NT2/D1 (cell line): ENCODE measurements at regions not wholly inside any gene's neighbourhood (a gene's known extent, or its start where the extent isn't known, plus 50 kb on each side); places are given as distances from the start of the nearest gene placed in this dataset.

Source experiments
- DNase-seq: peaks from one replicate; pipeline ENCODE4 v3.0.0-alpha.2; 2011; ENCODE audit warnings: low read depth, low spot score
- H3K27me3 ChIP-seq: 2 replicates; pipeline ENCODE4 v1.6.0; 2011; ENCODE audit warnings: mild to moderate bottlenecking; ENCODE audit not compliant: insufficient read length, insufficient read depth
- H3K36me3 ChIP-seq: 2 replicates; pipeline ENCODE4 v1.6.1; 2011; ENCODE audit warnings: mild to moderate bottlenecking, low read length, mixed read lengths; ENCODE audit not compliant: insufficient read depth, insufficient read length
- H3K4me1 ChIP-seq: 2 replicates; pipeline ENCODE4 v1.5.1; 2011; ENCODE audit not compliant: insufficient read depth, insufficient read length
- H3K4me3 ChIP-seq: 2 replicates; pipeline ENCODE4 v1.5.1; 2011; ENCODE audit warnings: low read depth; ENCODE audit not compliant: insufficient read length
- H3K9ac ChIP-seq: 2 replicates; pipeline ENCODE4 v1.6.0; 2011; ENCODE audit warnings: low read depth; ENCODE audit not compliant: insufficient read length
- H3K9me3 ChIP-seq: 2 replicates; pipeline ENCODE4 v1.5.1; 2011; ENCODE audit warnings: mild to moderate bottlenecking, low read length; ENCODE audit not compliant: insufficient read depth
- SUZ12 ChIP-seq: IDR thresholded peaks from 2 replicates; pipeline ENCODE4 v1.6.1; 2011; ENCODE audit not compliant: insufficient read length, insufficient read depth; ENCODE audit errors: extremely low read depth
- YY1 ChIP-seq: IDR thresholded peaks from 2 replicates; pipeline ENCODE4 v1.6.1; 2011; ENCODE audit not compliant: insufficient read length, insufficient read depth
- ZNF274 ChIP-seq: IDR thresholded peaks from 2 replicates; pipeline ENCODE4 v1.6.1; 2011; ENCODE audit warnings: mild to moderate bottlenecking, low read depth, low read length

DNA sequence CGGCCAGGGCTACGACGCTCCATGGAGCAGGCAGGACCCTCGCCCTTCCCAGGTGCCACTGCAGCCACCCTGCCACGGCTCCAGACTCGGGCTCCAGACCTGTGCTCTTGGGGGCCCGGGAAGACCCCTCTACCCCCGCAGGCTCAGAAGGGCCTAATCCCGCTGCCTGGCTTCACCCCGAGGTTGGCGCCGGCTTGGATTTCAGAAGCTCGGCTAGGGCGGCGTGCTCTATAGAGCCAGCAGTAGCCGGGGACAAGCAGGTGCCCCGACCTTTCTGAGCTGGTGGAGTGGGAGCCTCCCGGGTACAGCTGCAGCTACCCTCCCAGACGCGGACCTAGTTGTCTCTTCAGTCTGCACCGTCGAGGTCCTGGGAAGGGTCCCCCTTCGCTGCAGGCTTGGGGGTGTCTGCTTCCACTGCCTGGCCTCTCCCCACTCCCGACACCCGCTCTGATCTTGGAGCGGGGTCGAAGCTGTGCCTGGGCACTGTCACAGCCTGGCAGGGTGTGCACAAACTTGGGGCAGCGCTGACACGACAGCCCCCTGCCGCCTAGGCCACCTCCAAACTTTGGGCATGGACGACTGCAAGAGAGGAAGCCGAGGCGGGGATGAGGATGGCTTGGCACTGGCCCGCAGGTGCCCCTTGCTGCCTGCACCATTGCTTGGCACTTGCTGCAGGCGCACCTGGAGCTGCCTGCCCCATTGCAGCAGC is 1366.1 kb upstream of the CDH9 start:
- no peak overlapping the region for H3K9ac ChIP-seq
- H3K4me3 ChIP-seq, result no peak overlapping the region
- no peaks in the 10 kb centered on the region for H3K36me3 ChIP-seq
- no peak for DNase-seq
- H3K27me3 ChIP-seq, result no peaks in the 10 kb centered on the region
- no peaks in the 10 kb centered on the region for H3K4me1 ChIP-seq
- H3K9me3 ChIP-seq, result peaks cover 8% of the 10 kb centered on the region; the same call in 1 of the 2 replicates
- TF ChIP-seq SUZ12 (no peak), YY1 (no peak), ZNF274 (no peak)

DNA sequence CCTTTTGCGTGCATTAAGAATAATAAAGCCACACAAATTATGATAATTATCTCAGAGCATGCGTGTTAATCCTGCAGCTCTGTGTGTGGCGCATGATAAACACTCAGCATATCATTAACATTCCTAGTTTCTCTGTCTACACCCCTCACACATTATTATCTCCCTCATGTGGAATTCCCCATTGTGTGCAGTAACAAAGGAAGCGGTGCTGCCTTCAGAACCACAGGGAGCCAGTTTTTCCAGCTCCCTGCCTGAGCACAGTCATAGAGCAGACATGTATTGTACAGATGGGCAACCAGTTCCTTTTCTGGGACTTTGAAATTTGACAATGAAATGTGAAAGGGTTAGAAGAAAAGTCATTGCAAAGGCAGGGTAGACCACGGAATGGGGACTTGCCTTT is 1365.5 kb upstream of the CDH9 start:
- no peak for TF ChIP-seq ZNF274
- no peak for TF ChIP-seq YY1
- TF ChIP-seq SUZ12, result no peak
- no peak overlapping the region for H3K4me3 ChIP-seq
- H3K4me1 ChIP-seq, result no peaks in the 10 kb centered on the region
- no peaks in the 10 kb centered on the region for H3K36me3 ChIP-seq
- H3K9me3 ChIP-seq, result peaks cover 7% of the 10 kb centered on the region; the same call in 1 of the 2 replicates
- DNase-seq, result no peak
- no peaks in the 10 kb centered on the region for H3K27me3 ChIP-seq
- H3K9ac ChIP-seq, result no peak overlapping the region

DNA sequence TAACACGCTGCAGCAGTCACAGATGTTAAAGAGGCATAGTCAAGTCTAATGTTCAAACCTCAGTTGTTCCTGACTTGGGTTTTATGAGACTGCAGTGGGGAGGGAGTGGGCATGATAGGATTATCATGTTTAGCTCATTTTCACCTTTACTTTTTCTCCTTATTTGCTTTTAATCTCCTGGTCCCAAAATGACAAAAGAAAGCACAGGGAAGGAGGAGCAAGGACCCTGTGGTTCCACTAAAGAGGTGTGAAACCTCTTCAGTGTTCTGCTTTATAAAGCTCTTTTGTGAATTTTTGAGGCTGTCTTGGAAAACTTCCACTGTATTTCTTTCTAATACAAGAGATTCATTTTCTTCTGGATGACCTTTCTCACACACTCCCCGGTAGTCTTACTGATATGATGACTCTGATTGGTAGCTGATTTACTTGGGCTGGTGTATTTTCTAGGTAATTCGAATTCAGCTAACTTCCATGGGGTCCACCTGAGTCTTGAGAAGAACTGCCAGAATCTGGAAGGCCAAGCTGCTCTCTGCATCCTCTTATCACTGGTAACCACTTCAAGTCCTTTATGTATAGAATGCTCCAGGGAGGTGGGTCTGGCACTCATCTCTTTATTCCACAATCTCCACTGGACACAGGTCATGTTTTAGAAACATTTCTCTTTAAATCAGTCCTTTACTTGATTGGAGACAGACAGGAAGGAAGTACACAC is 1364.4 kb upstream of the CDH9 start:
- Histone ChIP-seq H3K4me3 (no peak overlapping the region), H3K36me3 (no peaks in the 10 kb centered on the region), H3K27me3 (no peaks in the 10 kb centered on the region), H3K9ac (no peak overlapping the region), H3K9me3 (no peaks in the 10 kb centered on the region), H3K4me1 (no peaks in the 10 kb centered on the region)
- DNase-seq, result no peak
- TF ChIP-seq YY1 (no peak), SUZ12 (no peak), ZNF274 (no peak)

DNA sequence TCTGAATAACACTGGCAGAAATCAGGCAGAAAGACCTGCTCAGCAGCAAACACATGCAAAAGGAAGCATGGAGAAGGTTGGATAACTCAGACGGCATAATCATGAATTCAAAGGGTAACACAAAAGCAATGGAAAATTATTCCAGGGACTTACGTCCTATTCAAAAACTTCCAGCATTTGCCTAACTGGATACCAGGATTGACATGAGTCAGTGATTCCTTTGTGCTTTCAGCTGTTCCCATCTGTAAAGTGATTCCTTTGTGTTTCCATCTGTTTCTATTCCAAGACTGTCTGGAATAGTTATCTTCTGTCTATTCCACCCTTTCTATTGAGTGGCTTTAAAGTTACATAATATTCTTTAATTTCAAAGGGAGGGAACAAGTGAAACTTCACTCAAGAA is 1361.7 kb upstream of the CDH9 start:
- Histone ChIP-seq H3K9ac (no peak overlapping the region), H3K4me1 (no peaks in the 10 kb centered on the region), H3K36me3 (no peaks in the 10 kb centered on the region), H3K9me3 (no peaks in the 10 kb centered on the region; the same call in 1 of the 2 replicates), H3K4me3 (no peak overlapping the region), H3K27me3 (no peaks in the 10 kb centered on the region)
- TF ChIP-seq ZNF274 (no peak), SUZ12 (no peak), YY1 (no peak)
- no peak for DNase-seq

DNA sequence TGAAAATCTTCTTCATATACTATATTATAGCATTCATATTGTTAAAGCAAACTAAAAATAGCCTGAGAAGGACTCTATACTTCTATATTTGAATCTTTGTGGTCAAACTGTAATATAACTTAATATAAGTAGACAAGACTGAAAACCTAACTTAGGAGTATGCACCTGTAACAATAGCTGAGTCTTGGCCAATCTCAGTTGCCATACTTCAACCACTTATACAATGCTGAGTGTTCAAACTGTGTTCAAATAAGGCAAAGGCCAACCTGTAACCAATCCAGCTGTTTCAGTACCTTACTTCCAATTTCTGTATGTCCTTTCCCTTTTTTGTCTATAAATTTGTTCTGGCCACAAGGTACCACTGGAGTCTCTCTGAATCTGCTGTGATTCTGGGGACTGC is 1360.8 kb upstream of the CDH9 start:
- H3K27me3 ChIP-seq, result no peaks in the 10 kb centered on the region
- H3K4me1 ChIP-seq, result no peaks in the 10 kb centered on the region
- TF ChIP-seq SUZ12 (no peak), ZNF274 (no peak), YY1 (no peak)
- no peak overlapping the region for H3K9ac ChIP-seq
- no peak overlapping the region for H3K4me3 ChIP-seq
- no peak for DNase-seq
- H3K9me3 ChIP-seq, result no peaks in the 10 kb centered on the region; the same call in 1 of the 2 replicates
- no peaks in the 10 kb centered on the region for H3K36me3 ChIP-seq

DNA sequence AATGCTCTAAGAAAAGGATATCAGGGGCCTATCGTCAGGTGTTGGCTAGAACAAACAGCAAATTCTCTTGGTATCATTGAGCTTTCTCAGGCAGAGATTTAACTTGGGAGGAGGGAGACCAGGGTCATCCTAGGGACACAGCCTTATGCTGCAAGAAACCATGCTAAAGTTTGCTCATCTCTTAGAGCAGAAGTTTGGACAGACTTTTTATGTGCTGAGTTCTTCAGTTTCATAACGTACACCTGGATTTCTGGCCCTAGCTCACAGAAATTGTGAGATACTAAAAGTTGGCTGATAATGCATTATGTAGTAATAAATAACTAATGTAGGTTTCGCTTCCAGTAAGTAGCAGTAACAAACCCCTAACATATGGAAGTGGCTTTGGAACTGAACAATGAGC is 1359.8 kb upstream of the CDH9 start:
- no peaks in the 10 kb centered on the region for H3K4me1 ChIP-seq
- no peaks in the 10 kb centered on the region for H3K36me3 ChIP-seq
- TF ChIP-seq SUZ12 (no peak), ZNF274 (no peak), YY1 (no peak)
- H3K4me3 ChIP-seq, result no peak overlapping the region
- H3K9ac ChIP-seq, result no peak overlapping the region
- H3K27me3 ChIP-seq, result no peaks in the 10 kb centered on the region
- H3K9me3 ChIP-seq, result no peaks in the 10 kb centered on the region; the same call in 1 of the 2 replicates
- no peak for DNase-seq

DNA sequence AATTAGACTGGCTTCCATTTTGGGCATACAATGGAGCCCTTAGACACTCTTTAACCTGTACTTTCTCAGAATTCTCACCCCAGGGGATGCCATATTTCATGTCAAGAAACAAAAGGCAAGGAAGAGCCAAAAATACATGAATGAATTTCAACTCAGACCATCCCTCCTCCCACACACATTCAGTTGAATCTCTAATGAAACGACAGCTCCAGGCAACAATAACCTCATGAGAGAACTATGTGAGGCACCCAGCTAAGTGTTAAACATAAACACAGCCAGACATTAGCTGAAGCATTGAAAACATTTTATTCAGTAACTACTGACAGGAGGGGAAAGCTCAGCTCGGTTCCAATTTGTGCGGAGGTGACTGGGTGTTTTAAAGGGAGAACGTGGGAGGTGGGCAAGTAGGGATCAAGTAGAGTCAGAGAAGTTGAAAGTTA is 1359.1 kb upstream of the CDH9 start:
- Histone ChIP-seq H3K9ac (no peak overlapping the region), H3K4me1 (no peaks in the 10 kb centered on the region), H3K4me3 (no peak overlapping the region), H3K27me3 (no peaks in the 10 kb centered on the region), H3K9me3 (no peaks in the 10 kb centered on the region; the same call in 1 of the 2 replicates), H3K36me3 (no peaks in the 10 kb centered on the region)
- TF ChIP-seq YY1, result no peak
- DNase-seq, result no peak

DNA sequence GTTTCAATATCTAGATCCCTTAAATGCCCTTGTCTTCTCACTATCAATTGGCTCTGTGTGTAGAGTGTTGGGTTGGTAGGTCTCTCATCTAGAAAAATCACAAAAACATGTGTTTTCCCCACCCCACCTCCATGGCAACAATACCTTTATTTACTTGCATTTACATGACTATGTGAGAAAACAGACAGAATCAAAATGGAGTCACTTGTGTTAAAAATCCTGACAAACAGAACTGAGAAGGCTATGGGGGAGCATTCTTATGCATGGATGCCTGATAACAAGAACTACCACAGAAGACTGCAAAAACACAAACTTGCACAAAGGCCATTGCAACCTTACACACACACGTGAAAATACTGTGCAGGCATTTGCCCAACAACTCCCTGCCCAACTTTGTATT is 1352.9 kb upstream of the CDH9 start:
- H3K36me3 ChIP-seq, result no peaks in the 10 kb centered on the region

More for the DNA sequence above, 1352.9 kb upstream of the CDH9 start:
- Histone ChIP-seq H3K9ac (no peak overlapping the region), H3K4me3 (no peak overlapping the region), H3K9me3 (no peaks in the 10 kb centered on the region; the same call in 1 of the 2 replicates), H3K27me3 (no peaks in the 10 kb centered on the region), H3K4me1 (no peaks in the 10 kb centered on the region)
- no peak for DNase-seq
- TF ChIP-seq SUZ12, result no peak
- TF ChIP-seq YY1, result no peak
- TF ChIP-seq ZNF274, result no peak
